C4-2B (cell line): ENCODE measurements at regions not wholly inside any gene's neighbourhood (a gene's known extent, or its start where the extent isn't known, plus 50 kb on each side); places are given as distances from the start of the nearest gene placed in this dataset.

Source experiments
- ZFX ChIP-seq: fragments of 450-650 bp; IDR thresholded peaks from 2 replicates; pipeline ENCODE4 v1.6.1; 2017
- TF ChIP-seq, protein P1 (sequence below): fragments of 450-650 bp; conservative IDR thresholded peaks from 2 replicates; pipeline ENCODE4 v1.5.1; 2017; ENCODE audit warnings: mild to moderate bottlenecking

DNA sequence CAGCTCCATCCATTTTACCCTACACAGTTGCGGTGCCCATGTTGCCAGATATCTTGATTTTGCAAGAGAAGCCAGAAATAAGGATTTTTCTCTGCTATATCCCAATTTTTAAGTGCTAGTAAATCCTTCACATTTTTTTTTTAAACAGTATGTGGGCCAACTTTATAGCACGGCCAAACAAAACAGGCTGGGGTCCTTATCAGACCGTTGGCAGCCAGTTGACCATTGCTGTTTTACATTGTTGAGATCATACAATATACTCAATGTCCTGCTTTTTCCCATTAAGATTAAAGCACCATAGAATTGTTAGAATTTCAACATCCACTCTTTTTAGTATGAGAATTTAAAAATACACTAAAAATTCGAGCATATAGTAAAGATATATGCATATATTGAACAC lies 150.9 kb downstream of the SPCS3 start:
- TF ChIP-seq, protein P1, sequence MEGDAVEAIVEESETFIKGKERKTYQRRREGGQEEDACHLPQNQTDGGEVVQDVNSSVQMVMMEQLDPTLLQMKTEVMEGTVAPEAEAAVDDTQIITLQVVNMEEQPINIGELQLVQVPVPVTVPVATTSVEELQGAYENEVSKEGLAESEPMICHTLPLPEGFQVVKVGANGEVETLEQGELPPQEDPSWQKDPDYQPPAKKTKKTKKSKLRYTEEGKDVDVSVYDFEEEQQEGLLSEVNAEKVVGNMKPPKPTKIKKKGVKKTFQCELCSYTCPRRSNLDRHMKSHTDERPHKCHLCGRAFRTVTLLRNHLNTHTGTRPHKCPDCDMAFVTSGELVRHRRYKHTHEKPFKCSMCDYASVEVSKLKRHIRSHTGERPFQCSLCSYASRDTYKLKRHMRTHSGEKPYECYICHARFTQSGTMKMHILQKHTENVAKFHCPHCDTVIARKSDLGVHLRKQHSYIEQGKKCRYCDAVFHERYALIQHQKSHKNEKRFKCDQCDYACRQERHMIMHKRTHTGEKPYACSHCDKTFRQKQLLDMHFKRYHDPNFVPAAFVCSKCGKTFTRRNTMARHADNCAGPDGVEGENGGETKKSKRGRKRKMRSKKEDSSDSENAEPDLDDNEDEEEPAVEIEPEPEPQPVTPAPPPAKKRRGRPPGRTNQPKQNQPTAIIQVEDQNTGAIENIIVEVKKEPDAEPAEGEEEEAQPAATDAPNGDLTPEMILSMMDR, result no peak
- no peak for TF ChIP-seq ZFX
